IMR-90 (cell line): ENCODE measurements at regions not wholly inside any gene's neighbourhood (a gene's known extent, or its start where the extent isn't known, plus 50 kb on each side); places are given as distances from the start of the nearest gene placed in this dataset.

Experiments used
- CEBPB ChIP-seq: IDR thresholded peaks from 2 replicates; pipeline ENCODE4 v1.6.1; 2012; ENCODE audit warnings: low read depth, low read length, improper control_type of control experiment
- POLR2A ChIP-seq: IDR thresholded peaks from 2 replicates; pipeline ENCODE4 v1.6.1; 2012; ENCODE audit warnings: mild to moderate bottlenecking, low read depth, low read length

GRCh38 chr13:58852076-58852475, 1220.5 kb downstream of the PCDH17 start:
- TF ChIP-seq POLR2A = no peak
- no peak for TF ChIP-seq CEBPB
